ENCODE measurements at regions not wholly inside any gene's neighbourhood (a gene's known extent, or its start where the extent isn't known, plus 50 kb on each side); places are given as distances from the start of the nearest gene placed in this dataset.

GRCh38 chr11:28581286-28582242 is 473.4 kb downstream of the METTL15 start:
- Histone ChIP-seq H3K27ac (ENCODE audit: low read depth, low read length) (no peak overlapping the region), H3K36me3 (ENCODE audit: control insufficient read depth in 3 of 3, insufficient read depth in 3 of 3, low read length in 3 of 3) (no peaks in the 10 kb centered on the region), H3K4me3 (ENCODE audit: low read length in 3 of 3) (no peak overlapping the region), H3K27me3 (ENCODE audit: control insufficient read depth in 3 of 3, insufficient read depth in 3 of 3, low read length in 3 of 3) (no peaks in the 10 kb centered on the region), H3K9me3 (ENCODE audit: control insufficient read depth in 3 of 3, low read length in 3 of 3) (no peaks in the 10 kb centered on the region), H3K9ac (ENCODE audit: low read depth in 1 of 3, low read length in 3 of 3) (no peak overlapping the region), H3K4me1 (ENCODE audit: control insufficient read depth in 3 of 3, insufficient read depth in 3 of 3, low read length in 3 of 3) (no peaks in the 10 kb centered on the region)

DNA sequence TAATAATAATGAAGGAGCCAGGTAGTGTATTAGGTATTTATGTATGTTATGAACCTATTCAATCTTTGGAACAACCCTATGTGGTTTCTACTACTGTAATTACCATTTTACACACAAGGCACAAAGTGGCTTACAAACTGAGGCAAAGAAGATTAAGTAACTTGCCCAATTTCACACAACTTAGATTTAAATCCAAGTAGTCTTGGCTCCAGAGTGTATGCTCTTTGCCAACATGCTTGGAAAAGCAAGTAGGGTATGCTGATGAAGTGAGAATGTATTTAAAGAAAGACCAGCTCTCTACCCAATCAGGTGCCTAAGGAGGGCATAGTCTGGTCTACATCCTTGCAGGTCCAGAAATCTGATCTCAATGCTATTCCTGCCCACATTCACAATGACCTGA is 463.2 kb downstream of the METTL15 start:
- H3K9ac ChIP-seq (ENCODE audit: low read depth in 1 of 3, low read length in 3 of 3) = no peak overlapping the region
- no peaks in the 10 kb centered on the region for H3K27me3 ChIP-seq (ENCODE audit: control insufficient read depth in 3 of 3, insufficient read depth in 3 of 3, low read length in 3 of 3)
- H3K4me3 ChIP-seq (ENCODE audit: low read length in 3 of 3) = no peak overlapping the region
- no peak overlapping the region for H3K27ac ChIP-seq (ENCODE audit: low read depth, low read length)
- peaks cover 0 to 6% (median 4%) of the 10 kb centered on the region in 3 donors for H3K4me1 ChIP-seq (ENCODE audit: control insufficient read depth in 3 of 3, insufficient read depth in 3 of 3, low read length in 3 of 3)
- H3K36me3 ChIP-seq (ENCODE audit: control insufficient read depth in 3 of 3, insufficient read depth in 3 of 3, low read length in 3 of 3) = no peaks in the 10 kb centered on the region
- no peaks in the 10 kb centered on the region for H3K9me3 ChIP-seq (ENCODE audit: control insufficient read depth in 3 of 3, low read length in 3 of 3)

GRCh38 chr11:28569106-28569505 is 460.9 kb downstream of the METTL15 start:
- Histone ChIP-seq H3K4me3 (ENCODE audit: low read length in 3 of 3) (no peak overlapping the region), H3K9me3 (ENCODE audit: control insufficient read depth in 3 of 3, low read length in 3 of 3) (no peaks in the 10 kb centered on the region), H3K27ac (ENCODE audit: low read depth, low read length) (no peak overlapping the region), H3K36me3 (ENCODE audit: control insufficient read depth in 3 of 3, insufficient read depth in 3 of 3, low read length in 3 of 3) (no peaks in the 10 kb centered on the region), H3K9ac (ENCODE audit: low read depth in 1 of 3, low read length in 3 of 3) (no peak overlapping the region), H3K27me3 (ENCODE audit: control insufficient read depth in 3 of 3, insufficient read depth in 3 of 3, low read length in 3 of 3) (no peaks in the 10 kb centered on the region), H3K4me1 (ENCODE audit: control insufficient read depth in 3 of 3, insufficient read depth in 3 of 3, low read length in 3 of 3) (peaks cover 0 to 6% (median 4%) of the 10 kb centered on the region in 3 donors)

- Histone ChIP-seq H3K36me3 (ENCODE audit: control insufficient read depth in 3 of 3, insufficient read depth in 3 of 3, low read length in 3 of 3) (no peaks in the 10 kb centered on the region), H3K27ac (ENCODE audit: low read depth, low read length) (no peak overlapping the region), H3K4me3 (ENCODE audit: low read length in 3 of 3) (peak overlapping the region; percentile 14 to 47 (median 38)), H3K4me1 (ENCODE audit: control insufficient read depth in 3 of 3, insufficient read depth in 3 of 3, low read length in 3 of 3) (peaks cover 0 to 6% (median 4%) of the 10 kb centered on the region in 3 donors), H3K9me3 (ENCODE audit: control insufficient read depth in 3 of 3, low read length in 3 of 3) (no peaks in the 10 kb centered on the region), H3K27me3 (ENCODE audit: control insufficient read depth in 3 of 3, insufficient read depth in 3 of 3, low read length in 3 of 3) (no peaks in the 10 kb centered on the region), H3K9ac (ENCODE audit: low read depth in 1 of 3, low read length in 3 of 3) (peak overlapping the region in 1 of 3 donors; percentile 25)
Observed at GRCh38 chr11:28566339-28567089, 458.3 kb downstream of the METTL15 start.

DNA sequence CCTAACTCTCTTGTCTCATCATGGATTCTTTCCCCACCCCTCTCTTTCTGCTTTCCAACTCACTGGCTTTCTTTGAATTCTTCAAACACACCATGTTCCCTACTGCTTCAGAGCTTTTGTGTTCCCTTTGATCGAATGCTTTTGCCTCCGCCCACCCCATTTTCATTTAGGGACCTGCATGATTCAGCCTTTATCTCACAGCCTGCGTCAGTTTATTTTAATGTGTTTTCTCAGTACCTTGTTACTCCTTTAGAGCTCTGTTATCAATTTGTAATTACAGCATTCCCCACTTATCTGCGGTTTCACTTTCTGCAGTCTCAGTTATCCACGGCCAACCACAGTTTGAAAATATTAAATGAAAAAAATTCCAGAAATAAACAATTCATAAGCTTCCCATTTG is 451.3 kb downstream of the METTL15 start:
- H3K9ac ChIP-seq (ENCODE audit: low read depth in 1 of 3, low read length in 3 of 3) = no peak overlapping the region
- H3K4me3 ChIP-seq (ENCODE audit: low read length in 3 of 3) = no peak overlapping the region
- no peak overlapping the region for H3K27ac ChIP-seq (ENCODE audit: low read depth, low read length)
- H3K9me3 ChIP-seq (ENCODE audit: control insufficient read depth in 3 of 3, low read length in 3 of 3) = no peaks in the 10 kb centered on the region
- H3K4me1 ChIP-seq (ENCODE audit: control insufficient read depth in 3 of 3, insufficient read depth in 3 of 3, low read length in 3 of 3) = no peaks in the 10 kb centered on the region
- H3K27me3 ChIP-seq (ENCODE audit: control insufficient read depth in 3 of 3, insufficient read depth in 3 of 3, low read length in 3 of 3) = no peaks in the 10 kb centered on the region
- H3K36me3 ChIP-seq (ENCODE audit: control insufficient read depth in 3 of 3, insufficient read depth in 3 of 3, low read length in 3 of 3) = no peaks in the 10 kb centered on the region

DNA sequence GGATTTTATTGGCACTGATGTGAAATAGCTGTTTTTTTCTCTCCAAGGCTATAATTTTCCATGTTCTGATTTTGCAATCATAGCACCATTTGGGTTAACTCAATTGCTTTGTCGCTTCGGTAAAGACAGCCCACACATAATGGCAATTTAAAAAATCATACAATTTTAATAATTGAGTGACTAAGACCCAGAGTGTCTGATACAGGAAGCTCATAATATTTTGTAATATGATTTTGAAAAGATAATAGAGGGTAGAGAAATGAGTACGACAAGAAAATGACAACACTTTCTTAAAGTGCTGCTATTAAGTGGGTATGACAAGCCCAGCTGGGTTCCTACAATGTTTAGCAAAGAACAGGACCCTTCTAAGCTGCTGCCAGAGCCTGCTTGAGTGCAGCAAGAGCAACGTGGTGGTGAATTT is 439.1 kb downstream of the METTL15 start:
- no peaks in the 10 kb centered on the region for H3K4me1 ChIP-seq (ENCODE audit: control insufficient read depth in 3 of 3, insufficient read depth in 3 of 3, low read length in 3 of 3)
- no peaks in the 10 kb centered on the region for H3K9me3 ChIP-seq (ENCODE audit: control insufficient read depth in 3 of 3, low read length in 3 of 3)
- no peak overlapping the region for H3K9ac ChIP-seq (ENCODE audit: low read depth in 1 of 3, low read length in 3 of 3)
- no peaks in the 10 kb centered on the region for H3K27me3 ChIP-seq (ENCODE audit: control insufficient read depth in 3 of 3, insufficient read depth in 3 of 3, low read length in 3 of 3)
- no peak overlapping the region for H3K27ac ChIP-seq (ENCODE audit: low read depth, low read length)
- H3K4me3 ChIP-seq (ENCODE audit: low read length in 3 of 3) = no peak overlapping the region
- H3K36me3 ChIP-seq (ENCODE audit: control insufficient read depth in 3 of 3, insufficient read depth in 3 of 3, low read length in 3 of 3) = no peaks in the 10 kb centered on the region

- Histone ChIP-seq H3K9ac (ENCODE audit: low read depth in 1 of 3, low read length in 3 of 3) (no peak overlapping the region), H3K4me1 (ENCODE audit: control insufficient read depth in 3 of 3, insufficient read depth in 3 of 3, low read length in 3 of 3) (no peaks in the 10 kb centered on the region), H3K36me3 (ENCODE audit: control insufficient read depth in 3 of 3, insufficient read depth in 3 of 3, low read length in 3 of 3) (no peaks in the 10 kb centered on the region), H3K9me3 (ENCODE audit: control insufficient read depth in 3 of 3, low read length in 3 of 3) (no peaks in the 10 kb centered on the region), H3K4me3 (ENCODE audit: low read length in 3 of 3) (no peak overlapping the region), H3K27ac (ENCODE audit: low read depth, low read length) (no peak overlapping the region), H3K27me3 (ENCODE audit: control insufficient read depth in 3 of 3, insufficient read depth in 3 of 3, low read length in 3 of 3) (no peaks in the 10 kb centered on the region)
Observed at GRCh38 chr11:28545536-28545935, 437.3 kb downstream of the METTL15 start.

- H3K4me3 ChIP-seq (ENCODE audit: low read length in 3 of 3) = no peak overlapping the region
- no peaks in the 10 kb centered on the region for H3K9me3 ChIP-seq (ENCODE audit: control insufficient read depth in 3 of 3, low read length in 3 of 3)
- no peaks in the 10 kb centered on the region for H3K4me1 ChIP-seq (ENCODE audit: control insufficient read depth in 3 of 3, insufficient read depth in 3 of 3, low read length in 3 of 3)
Observed at GRCh38 chr11:28542561-28542960, 434.4 kb downstream of the METTL15 start.

DNA sequence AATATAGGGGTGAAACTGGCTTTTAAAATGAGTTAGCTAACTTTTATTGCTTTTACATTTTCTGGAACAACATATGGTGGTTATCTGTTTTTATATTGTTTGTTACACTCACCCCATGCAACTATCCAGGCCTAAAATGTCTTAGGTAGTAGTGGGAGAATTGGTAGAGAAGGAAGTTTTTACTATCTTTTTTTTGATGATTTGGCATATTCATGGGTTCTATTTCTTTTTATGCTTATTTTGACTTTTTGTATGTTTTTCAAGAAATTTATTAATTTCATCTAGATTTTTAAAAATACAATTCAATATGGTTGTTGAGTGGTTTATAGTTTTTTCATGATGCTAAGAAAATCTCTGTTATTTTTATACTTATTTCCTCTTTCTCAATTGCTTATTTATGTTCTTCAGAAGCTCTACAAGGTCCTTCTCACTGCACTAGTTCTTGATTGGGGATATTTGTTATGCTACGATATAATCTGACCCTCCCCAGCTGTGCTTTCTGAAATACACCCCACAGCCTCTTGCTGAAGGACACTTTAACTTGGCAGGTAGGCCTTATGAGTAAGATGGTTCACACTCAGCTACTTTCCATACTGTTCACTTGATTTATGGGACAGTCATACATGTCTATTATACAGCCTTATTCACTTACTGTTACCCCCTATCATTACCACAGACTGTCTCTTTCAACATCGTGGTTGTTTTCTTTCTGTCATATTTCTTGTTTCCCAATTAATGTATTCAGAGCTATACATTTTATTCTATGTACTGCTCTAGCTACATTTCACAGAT is 431.2 kb downstream of the METTL15 start:
- Histone ChIP-seq H3K4me3 (ENCODE audit: low read length in 3 of 3) (no peak overlapping the region), H3K9me3 (ENCODE audit: control insufficient read depth in 3 of 3, low read length in 3 of 3) (no peaks in the 10 kb centered on the region), H3K36me3 (ENCODE audit: control insufficient read depth in 3 of 3, insufficient read depth in 3 of 3, low read length in 3 of 3) (no peaks in the 10 kb centered on the region), H3K4me1 (ENCODE audit: control insufficient read depth in 3 of 3, insufficient read depth in 3 of 3, low read length in 3 of 3) (no peaks in the 10 kb centered on the region), H3K27me3 (ENCODE audit: control insufficient read depth in 3 of 3, insufficient read depth in 3 of 3, low read length in 3 of 3) (no peaks in the 10 kb centered on the region), H3K9ac (ENCODE audit: low read depth in 1 of 3, low read length in 3 of 3) (no peak overlapping the region), H3K27ac (ENCODE audit: low read depth, low read length) (no peak overlapping the region)

More at GRCh38 chr11:28542561-28542960, 434.4 kb downstream of the METTL15 start:
- Histone ChIP-seq H3K27ac (ENCODE audit: low read depth, low read length) (no peak overlapping the region), H3K9ac (ENCODE audit: low read depth in 1 of 3, low read length in 3 of 3) (no peak overlapping the region), H3K36me3 (ENCODE audit: control insufficient read depth in 3 of 3, insufficient read depth in 3 of 3, low read length in 3 of 3) (no peaks in the 10 kb centered on the region), H3K27me3 (ENCODE audit: control insufficient read depth in 3 of 3, insufficient read depth in 3 of 3, low read length in 3 of 3) (no peaks in the 10 kb centered on the region)
